ENCODE measurements at regions not wholly inside any gene's neighbourhood (a gene's known extent, or its start where the extent isn't known, plus 50 kb on each side); places are given as distances from the start of the nearest gene placed in this dataset.

DNA sequence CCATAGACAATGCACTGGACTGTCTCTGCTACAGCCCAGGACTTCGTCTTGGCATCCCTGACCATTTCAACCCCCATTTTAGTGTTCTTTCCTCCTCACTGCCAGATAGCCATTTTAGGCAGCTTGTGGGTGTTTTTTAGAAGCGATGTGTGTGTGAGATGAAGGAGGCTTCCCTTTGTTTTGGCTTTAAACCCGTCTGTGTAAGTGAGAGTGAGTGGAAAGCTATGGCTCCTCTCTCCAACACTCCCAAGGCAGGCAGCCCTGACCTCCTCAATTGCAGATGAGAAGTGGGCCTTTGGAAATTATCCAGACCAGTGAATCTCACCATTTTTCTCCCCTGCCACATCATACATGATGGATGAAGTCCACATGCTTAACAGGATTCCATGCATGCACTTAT lies 70.3 kb upstream of the PGBD5 start:
- TF ChIP-seq, protein P1, sequence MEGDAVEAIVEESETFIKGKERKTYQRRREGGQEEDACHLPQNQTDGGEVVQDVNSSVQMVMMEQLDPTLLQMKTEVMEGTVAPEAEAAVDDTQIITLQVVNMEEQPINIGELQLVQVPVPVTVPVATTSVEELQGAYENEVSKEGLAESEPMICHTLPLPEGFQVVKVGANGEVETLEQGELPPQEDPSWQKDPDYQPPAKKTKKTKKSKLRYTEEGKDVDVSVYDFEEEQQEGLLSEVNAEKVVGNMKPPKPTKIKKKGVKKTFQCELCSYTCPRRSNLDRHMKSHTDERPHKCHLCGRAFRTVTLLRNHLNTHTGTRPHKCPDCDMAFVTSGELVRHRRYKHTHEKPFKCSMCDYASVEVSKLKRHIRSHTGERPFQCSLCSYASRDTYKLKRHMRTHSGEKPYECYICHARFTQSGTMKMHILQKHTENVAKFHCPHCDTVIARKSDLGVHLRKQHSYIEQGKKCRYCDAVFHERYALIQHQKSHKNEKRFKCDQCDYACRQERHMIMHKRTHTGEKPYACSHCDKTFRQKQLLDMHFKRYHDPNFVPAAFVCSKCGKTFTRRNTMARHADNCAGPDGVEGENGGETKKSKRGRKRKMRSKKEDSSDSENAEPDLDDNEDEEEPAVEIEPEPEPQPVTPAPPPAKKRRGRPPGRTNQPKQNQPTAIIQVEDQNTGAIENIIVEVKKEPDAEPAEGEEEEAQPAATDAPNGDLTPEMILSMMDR (IDR thresholded peaks at IDR 0.05), result no peak
- TF ChIP-seq EZH2 (IDR thresholded peaks at IDR 0.05) (no peak), EZH2phosphoT487 (IDR thresholded peaks at IDR 0.05) (no peak)

Data from neural progenitor cell (in vitro differentiated cells).